H9 (cell line): ENCODE measurements at regions not wholly inside any gene's neighbourhood (a gene's known extent, or its start where the extent isn't known, plus 50 kb on each side); places are given as distances from the start of the nearest gene placed in this dataset.

Source experiments
- DNase-seq: peaks from one replicate; pipeline ENCODE4 v3.0.0-alpha.2; 2017
- H2AFZ ChIP-seq: one replicate; pipeline ENCODE4 v1.6.1; 2013; ENCODE audit warnings: mild to moderate bottlenecking, low read length, control low read depth, moderate library complexity
- H2AK5ac ChIP-seq: 2 replicates; pipeline ENCODE4 v1.6.1; 2013; ENCODE audit warnings: low read length, control low read depth, mixed read lengths; ENCODE audit not compliant: insufficient read length
- H2BK120ac ChIP-seq: one replicate; pipeline ENCODE4 v1.6.1; 2013; ENCODE audit warnings: low read depth, mild to moderate bottlenecking, low read length, control low read depth, inconsistent platforms; ENCODE audit not compliant: poor library complexity, severe bottlenecking
- H2BK12ac ChIP-seq: 2 replicates; pipeline ENCODE4 v1.6.1; 2013; ENCODE audit warnings: low read length, control low read depth, mixed read lengths, low read depth; ENCODE audit not compliant: insufficient read length
- H2BK15ac ChIP-seq: 2 replicates; pipeline ENCODE4 v1.6.1; 2013; ENCODE audit warnings: low read depth, low read length, control low read depth
- H2BK20ac ChIP-seq: one replicate; pipeline ENCODE4 v1.6.1; 2013; ENCODE audit warnings: low read depth, mild to moderate bottlenecking, low read length, control low read depth, inconsistent platforms; ENCODE audit not compliant: poor library complexity, severe bottlenecking
- H2BK5ac ChIP-seq: 2 replicates; pipeline ENCODE4 v1.6.1; 2013; ENCODE audit warnings: low read length, control low read depth, mixed read lengths; ENCODE audit not compliant: insufficient read length
- H3K14ac ChIP-seq: 2 replicates; pipeline ENCODE4 v1.6.1; 2013; ENCODE audit warnings: low read length, control low read depth; ENCODE audit not compliant: insufficient read depth
- H3K18ac ChIP-seq: 2 replicates; pipeline ENCODE4 v1.6.1; 2013; ENCODE audit warnings: low read depth, mild to moderate bottlenecking, mixed read lengths, low read length, control low read depth; ENCODE audit not compliant: insufficient read length
- H3K23ac ChIP-seq: 2 replicates; pipeline ENCODE4 v1.6.1; 2013; ENCODE audit warnings: low read length, control low read depth, mixed read lengths, low read depth; ENCODE audit not compliant: insufficient read length
- H3K23me2 ChIP-seq: 2 replicates; pipeline ENCODE4 v1.6.1; 2013; ENCODE audit warnings: low read depth, mild to moderate bottlenecking, mixed read lengths, low read length, control low read depth; ENCODE audit not compliant: insufficient read length, poor library complexity, severe bottlenecking
- H3K27ac ChIP-seq: 2 replicates; pipeline ENCODE4 v1.5.1; 2013; ENCODE audit warnings: low read length, control low read depth, mixed read lengths, low read depth; ENCODE audit not compliant: insufficient read length
- H3K27me3 ChIP-seq: 2 replicates; pipeline ENCODE4 v1.6.1; 2013; ENCODE audit warnings: low read length, control low read depth, inconsistent platforms; ENCODE audit not compliant: insufficient read depth
- H3K4ac ChIP-seq: 2 replicates; pipeline ENCODE4 v1.6.1; 2013; ENCODE audit warnings: low read depth, mild to moderate bottlenecking, control low read depth, inconsistent platforms, low read length, moderate library complexity
- H3K4me1 ChIP-seq: 2 replicates; pipeline ENCODE4 v1.6.1; 2013; ENCODE audit warnings: low read length, control low read depth, inconsistent platforms; ENCODE audit not compliant: insufficient read depth
- H3K4me2 ChIP-seq: 2 replicates; pipeline ENCODE4 v1.6.1; 2013; ENCODE audit warnings: low read length, control low read depth, mixed read lengths; ENCODE audit not compliant: insufficient read length, insufficient read depth
- H3K56ac ChIP-seq: 2 replicates; pipeline ENCODE4 v1.6.1; 2013; ENCODE audit warnings: low read depth, mild to moderate bottlenecking, mixed read lengths, low read length, control low read depth; ENCODE audit not compliant: insufficient read length
- H3K79me1 ChIP-seq: 2 replicates; pipeline ENCODE4 v1.6.1; 2013; ENCODE audit warnings: low read depth, mild to moderate bottlenecking, moderate library complexity, low read length, control low read depth, inconsistent platforms; ENCODE audit not compliant: insufficient read depth, poor library complexity, severe bottlenecking
- H3K79me2 ChIP-seq: 2 replicates; pipeline ENCODE4 v1.6.1; 2013; ENCODE audit warnings: low read length, control low read depth, inconsistent platforms; ENCODE audit not compliant: insufficient read depth
- H3K9ac ChIP-seq: 2 replicates; pipeline ENCODE4 v1.6.1; 2013; ENCODE audit warnings: low read length, control low read depth, mixed read lengths; ENCODE audit not compliant: insufficient read length; ENCODE audit errors: extremely low read depth
- H3K9me3 ChIP-seq: one replicate; pipeline ENCODE4 v1.6.1; 2013; ENCODE audit warnings: low read depth, low read length, inconsistent platforms; ENCODE audit not compliant: control insufficient read depth
- H3T11ph ChIP-seq: one replicate; pipeline ENCODE4 v1.6.1; 2013; ENCODE audit warnings: mild to moderate bottlenecking, low read length, control low read depth, inconsistent platforms
- H4K20me1 ChIP-seq: one replicate; pipeline ENCODE4 v1.6.1; 2013; ENCODE audit not compliant: control insufficient read depth, insufficient read length, insufficient read depth
- H4K5ac ChIP-seq: 2 replicates; pipeline ENCODE4 v1.6.1; 2013; ENCODE audit warnings: low read depth, mild to moderate bottlenecking, mixed read lengths, low read length, control low read depth; ENCODE audit not compliant: insufficient read length
- H4K8ac ChIP-seq: replicated peaks from 2 replicates; pipeline ENCODE4 v1.6.1; 2013; ENCODE audit warnings: low read length, control low read depth, mixed read lengths, low read depth; ENCODE audit not compliant: insufficient read length
- H4K91ac ChIP-seq: 2 replicates; pipeline ENCODE4 v1.6.1; 2013; ENCODE audit warnings: low read depth, mild to moderate bottlenecking, moderate library complexity, mixed read lengths, low read length, control low read depth; ENCODE audit not compliant: insufficient read length
- H3K27ac Mint-ChIP-seq, 3 experiments: 2 replicates in 2 of 3; 3 replicates in 1 of 3; pipeline ENCODE4 v1.8.0; 2020 to 2021; ENCODE audit warnings: mixed read lengths in 3 of 3, mild to moderate bottlenecking in 1 of 3, moderate library complexity in 1 of 3
- H3K27me3 Mint-ChIP-seq: 2 replicates; pipeline ENCODE4 v1.8.0; 2021; ENCODE audit warnings: low read depth, mild to moderate bottlenecking, moderate library complexity, mixed read lengths
- H3K36me3 Mint-ChIP-seq, 3 experiments: 2 replicates in 2 of 3; 3 replicates in 1 of 3; pipeline ENCODE4 v1.8.0; 2020 to 2021; ENCODE audit warnings: low read depth in 3 of 3, mixed read lengths in 3 of 3; ENCODE audit not compliant: insufficient read depth in 1 of 3
- H3K4me1 Mint-ChIP-seq, 2 experiments: 2 replicates each; pipeline ENCODE4 v1.8.0; 2020; ENCODE audit warnings: mixed read lengths in 2 of 2
- H3K4me3 Mint-ChIP-seq, 2 experiments: 2 replicates in 1 of 2; 3 replicates in 1 of 2; pipeline ENCODE4 v1.8.0; 2020 to 2021; ENCODE audit warnings: mild to moderate bottlenecking in 2 of 2, mixed read lengths in 2 of 2, moderate library complexity in 1 of 2
- H3K9me3 Mint-ChIP-seq, 2 experiments: 2 replicates in 1 of 2; 3 replicates in 1 of 2; pipeline ENCODE4 v1.8.0; 2020; ENCODE audit warnings: mild to moderate bottlenecking in 2 of 2, mixed read lengths in 2 of 2, moderate library complexity in 1 of 2
- CTCF ChIP-seq: fragments of 200-600 bp; sonication (generic); conservative IDR thresholded peaks from 3 replicates; pipeline ENCODE4 v1.8.0; 2021; ENCODE audit warnings: antibody characterized with exemption, mild to moderate bottlenecking
- WGBS: extraction: QIAGEN DNeasy Blood & Tissue Kit; methylation state at CpG from one replicate; pipeline ENCODE4 v1.1.7; 2013; ENCODE audit warnings: missing lambda C conversion rate, low lambda C conversion rate, mixed read lengths; ENCODE audit not compliant: insufficient read length; ENCODE audit errors: extremely low coverage; 5-methylcytosine and 5-hydroxymethylcytosine counted together

GRCh38 chr1:177660188-177660587 is 309.7 kb downstream of the SEC16B start:
- no peaks in the 10 kb centered on the region for H3K79me1 ChIP-seq
- Mint-ChIP-seq H3K4me3 (no peak overlapping the region), H3K27me3 (no peaks in the 10 kb centered on the region; the same call in 1 of the 2 replicates), H3K36me3 (peaks cover 0 to 7% (median 5%) of the 10 kb centered on the region in 3 experiments; a peak in 4 of 7 replicates), H3K9me3 (peaks cover 9% of the 10 kb centered on the region in 2 experiments), H3K4me1 (peaks cover 11 to 12% of the 10 kb centered on the region in 2 experiments), H3K27ac (no peak overlapping the region)
- no peak overlapping the region for H2BK15ac ChIP-seq
- no peak overlapping the region for H3K4me2 ChIP-seq
- no CpG with 5 or more reads among the region's 5 CpGs for WGBS
- H3K56ac ChIP-seq, result no peak overlapping the region
- H3K23ac ChIP-seq, result no peak overlapping the region
- no peak overlapping the region for H2BK12ac ChIP-seq
- no peak overlapping the region for H3K18ac ChIP-seq
- H3K27ac ChIP-seq, result no peak overlapping the region
- no peak overlapping the region for H3T11ph ChIP-seq
- H3K79me2 ChIP-seq, result no peaks in the 10 kb centered on the region
- H3K9me3 ChIP-seq, result no peaks in the 10 kb centered on the region
- no peak for DNase-seq
- H3K4me1 ChIP-seq, result peaks cover 4% of the 10 kb centered on the region; the same call in 1 of the 2 replicates
- H2BK120ac ChIP-seq, result no peak overlapping the region
- no peaks in the 10 kb centered on the region for H4K20me1 ChIP-seq
- H3K23me2 ChIP-seq, result no peaks in the 10 kb centered on the region
- no peak overlapping the region for H2BK20ac ChIP-seq
- H2BK5ac ChIP-seq, result no peak overlapping the region
- no peak for TF ChIP-seq CTCF
- no peak overlapping the region for H4K8ac ChIP-seq
- H3K9ac ChIP-seq, result no peak overlapping the region
- H4K91ac ChIP-seq, result no peak overlapping the region
- no peak overlapping the region for H4K5ac ChIP-seq
- H2AFZ ChIP-seq, result no peak overlapping the region
- no peak overlapping the region for H3K4ac ChIP-seq
- H2AK5ac ChIP-seq, result no peak overlapping the region
- no peaks in the 10 kb centered on the region for H3K27me3 ChIP-seq
- H3K14ac ChIP-seq, result no peak overlapping the region
